ENCODE measurements at regions not wholly inside any gene's neighbourhood (a gene's known extent, or its start where the extent isn't known, plus 50 kb on each side); places are given as distances from the start of the nearest gene placed in this dataset.

DNA sequence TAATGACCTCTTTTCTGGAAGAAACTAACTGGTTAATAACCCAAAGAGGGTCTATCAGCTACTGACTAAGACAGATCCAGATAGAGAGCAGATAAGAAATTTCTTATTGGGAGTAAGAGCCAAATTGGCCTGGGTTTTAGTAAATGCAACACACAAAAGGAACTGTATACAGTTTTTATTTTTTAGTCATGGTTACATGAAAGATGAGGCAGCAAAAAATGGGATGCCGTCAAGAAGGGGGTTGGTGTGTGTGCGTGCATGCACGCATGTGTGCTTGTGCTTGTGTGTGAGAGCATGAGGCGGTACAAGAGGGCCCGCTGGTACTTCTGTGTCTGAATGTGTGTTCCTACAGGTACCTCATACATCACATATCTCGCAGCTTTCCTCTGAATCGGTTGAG lies 466.2 kb upstream of the HNRNPA3 start:
- TF ChIP-seq, protein P1, sequence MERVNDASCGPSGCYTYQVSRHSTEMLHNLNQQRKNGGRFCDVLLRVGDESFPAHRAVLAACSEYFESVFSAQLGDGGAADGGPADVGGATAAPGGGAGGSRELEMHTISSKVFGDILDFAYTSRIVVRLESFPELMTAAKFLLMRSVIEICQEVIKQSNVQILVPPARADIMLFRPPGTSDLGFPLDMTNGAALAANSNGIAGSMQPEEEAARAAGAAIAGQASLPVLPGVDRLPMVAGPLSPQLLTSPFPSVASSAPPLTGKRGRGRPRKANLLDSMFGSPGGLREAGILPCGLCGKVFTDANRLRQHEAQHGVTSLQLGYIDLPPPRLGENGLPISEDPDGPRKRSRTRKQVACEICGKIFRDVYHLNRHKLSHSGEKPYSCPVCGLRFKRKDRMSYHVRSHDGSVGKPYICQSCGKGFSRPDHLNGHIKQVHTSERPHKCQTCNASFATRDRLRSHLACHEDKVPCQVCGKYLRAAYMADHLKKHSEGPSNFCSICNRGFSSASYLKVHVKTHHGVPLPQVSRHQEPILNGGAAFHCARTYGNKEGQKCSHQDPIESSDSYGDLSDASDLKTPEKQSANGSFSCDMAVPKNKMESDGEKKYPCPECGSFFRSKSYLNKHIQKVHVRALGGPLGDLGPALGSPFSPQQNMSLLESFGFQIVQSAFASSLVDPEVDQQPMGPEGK (CRISPR knock-in tag; IDR thresholded peaks at IDR 0.05; ENCODE audit: borderline replicate concordance) = no peak
- TF ChIP-seq ZFP30 (CRISPR knock-in tag; IDR thresholded peaks at IDR 0.05) (no peak), ISL1 (CRISPR knock-in tag; IDR thresholded peaks at IDR 0.05) (peak; percentile 22; the same call in 1 of the 2 replicates), GLIS3 (CRISPR knock-in tag; IDR thresholded peaks at IDR 0.05) (no peak)
- TF ChIP-seq, protein P2, sequence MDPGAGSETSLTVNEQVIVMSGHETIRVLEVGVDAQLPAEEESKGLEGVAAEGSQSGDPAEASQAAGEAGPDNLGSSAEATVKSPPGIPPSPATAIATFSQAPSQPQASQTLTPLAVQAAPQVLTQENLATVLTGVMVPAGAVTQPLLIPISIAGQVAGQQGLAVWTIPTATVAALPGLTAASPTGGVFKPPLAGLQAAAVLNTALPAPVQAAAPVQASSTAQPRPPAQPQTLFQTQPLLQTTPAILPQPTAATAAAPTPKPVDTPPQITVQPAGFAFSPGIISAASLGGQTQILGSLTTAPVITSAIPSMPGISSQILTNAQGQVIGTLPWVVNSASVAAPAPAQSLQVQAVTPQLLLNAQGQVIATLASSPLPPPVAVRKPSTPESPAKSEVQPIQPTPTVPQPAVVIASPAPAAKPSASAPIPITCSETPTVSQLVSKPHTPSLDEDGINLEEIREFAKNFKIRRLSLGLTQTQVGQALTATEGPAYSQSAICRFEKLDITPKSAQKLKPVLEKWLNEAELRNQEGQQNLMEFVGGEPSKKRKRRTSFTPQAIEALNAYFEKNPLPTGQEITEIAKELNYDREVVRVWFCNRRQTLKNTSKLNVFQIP (CRISPR knock-in tag; IDR thresholded peaks at IDR 0.05; ENCODE audit: borderline replicate concordance, low read depth) = no peak
- no peak for ATAC-seq

DNA sequence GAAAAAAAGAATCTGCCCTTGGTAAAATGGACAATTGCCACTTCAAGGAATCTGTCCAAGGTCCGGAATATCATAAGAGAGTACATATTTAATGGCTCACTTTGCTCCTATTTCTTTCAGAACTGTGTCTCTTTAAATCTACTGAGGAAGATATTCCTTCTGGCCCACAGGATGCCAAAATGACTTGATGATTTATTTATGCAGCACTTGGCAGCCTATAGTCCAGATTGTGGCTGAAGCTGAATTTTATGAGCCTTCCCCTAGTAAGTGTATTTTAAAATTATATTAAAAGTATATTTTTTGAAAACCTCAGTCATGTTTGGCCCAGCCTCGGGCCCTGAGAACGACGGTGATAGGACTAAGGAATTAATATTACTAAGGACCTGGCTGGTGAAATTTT lies 465.1 kb upstream of the HNRNPA3 start:
- no peak for ATAC-seq
- TF ChIP-seq ZNF565 (CRISPR knock-in tag; conservative IDR thresholded peaks at IDR 0.05; ENCODE audit: low read depth) (no peak), RARB (CRISPR knock-in tag; IDR thresholded peaks at IDR 0.05) (no peak), ZFP3 (CRISPR knock-in tag; IDR thresholded peaks at IDR 0.05) (no peak), ZNF8 (CRISPR knock-in tag; IDR thresholded peaks at IDR 0.05) (no peak), ZC3H10 (CRISPR knock-in tag; IDR thresholded peaks at IDR 0.05) (no peak), GLIS3 (CRISPR knock-in tag; IDR thresholded peaks at IDR 0.05) (no peak), ARNTL (CRISPR knock-in tag; IDR thresholded peaks at IDR 0.05; ENCODE audit: borderline replicate concordance, low read depth) (no peak), ESRRG (CRISPR knock-in tag; IDR thresholded peaks at IDR 0.05) (no peak), BACH2 (CRISPR knock-in tag; IDR thresholded peaks at IDR 0.05; ENCODE audit: borderline replicate concordance) (no peak), TCF4 (CRISPR knock-in tag; IDR thresholded peaks at IDR 0.05; ENCODE audit: borderline replicate concordance) (no peak), TOX (CRISPR knock-in tag; IDR thresholded peaks at IDR 0.05; ENCODE audit: borderline replicate concordance) (no peak), ZFP30 (CRISPR knock-in tag; IDR thresholded peaks at IDR 0.05) (no peak), ZNF70 (CRISPR knock-in tag; IDR thresholded peaks at IDR 0.05) (no peak), CSDC2 (CRISPR knock-in tag; IDR thresholded peaks at IDR 0.05) (no peak), ISL1 (CRISPR knock-in tag; IDR thresholded peaks at IDR 0.05) (no peak)
- TF ChIP-seq, protein P3, sequence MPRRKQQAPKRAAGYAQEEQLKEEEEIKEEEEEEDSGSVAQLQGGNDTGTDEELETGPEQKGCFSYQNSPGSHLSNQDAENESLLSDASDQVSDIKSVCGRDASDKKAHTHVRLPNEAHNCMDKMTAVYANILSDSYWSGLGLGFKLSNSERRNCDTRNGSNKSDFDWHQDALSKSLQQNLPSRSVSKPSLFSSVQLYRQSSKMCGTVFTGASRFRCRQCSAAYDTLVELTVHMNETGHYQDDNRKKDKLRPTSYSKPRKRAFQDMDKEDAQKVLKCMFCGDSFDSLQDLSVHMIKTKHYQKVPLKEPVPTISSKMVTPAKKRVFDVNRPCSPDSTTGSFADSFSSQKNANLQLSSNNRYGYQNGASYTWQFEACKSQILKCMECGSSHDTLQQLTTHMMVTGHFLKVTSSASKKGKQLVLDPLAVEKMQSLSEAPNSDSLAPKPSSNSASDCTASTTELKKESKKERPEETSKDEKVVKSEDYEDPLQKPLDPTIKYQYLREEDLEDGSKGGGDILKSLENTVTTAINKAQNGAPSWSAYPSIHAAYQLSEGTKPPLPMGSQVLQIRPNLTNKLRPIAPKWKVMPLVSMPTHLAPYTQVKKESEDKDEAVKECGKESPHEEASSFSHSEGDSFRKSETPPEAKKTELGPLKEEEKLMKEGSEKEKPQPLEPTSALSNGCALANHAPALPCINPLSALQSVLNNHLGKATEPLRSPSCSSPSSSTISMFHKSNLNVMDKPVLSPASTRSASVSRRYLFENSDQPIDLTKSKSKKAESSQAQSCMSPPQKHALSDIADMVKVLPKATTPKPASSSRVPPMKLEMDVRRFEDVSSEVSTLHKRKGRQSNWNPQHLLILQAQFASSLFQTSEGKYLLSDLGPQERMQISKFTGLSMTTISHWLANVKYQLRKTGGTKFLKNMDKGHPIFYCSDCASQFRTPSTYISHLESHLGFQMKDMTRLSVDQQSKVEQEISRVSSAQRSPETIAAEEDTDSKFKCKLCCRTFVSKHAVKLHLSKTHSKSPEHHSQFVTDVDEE (CRISPR knock-in tag; IDR thresholded peaks at IDR 0.05) = no peak
- TF ChIP-seq, protein P1 (CRISPR knock-in tag; IDR thresholded peaks at IDR 0.05; ENCODE audit: borderline replicate concordance) = no peak
- TF ChIP-seq, protein P4, sequence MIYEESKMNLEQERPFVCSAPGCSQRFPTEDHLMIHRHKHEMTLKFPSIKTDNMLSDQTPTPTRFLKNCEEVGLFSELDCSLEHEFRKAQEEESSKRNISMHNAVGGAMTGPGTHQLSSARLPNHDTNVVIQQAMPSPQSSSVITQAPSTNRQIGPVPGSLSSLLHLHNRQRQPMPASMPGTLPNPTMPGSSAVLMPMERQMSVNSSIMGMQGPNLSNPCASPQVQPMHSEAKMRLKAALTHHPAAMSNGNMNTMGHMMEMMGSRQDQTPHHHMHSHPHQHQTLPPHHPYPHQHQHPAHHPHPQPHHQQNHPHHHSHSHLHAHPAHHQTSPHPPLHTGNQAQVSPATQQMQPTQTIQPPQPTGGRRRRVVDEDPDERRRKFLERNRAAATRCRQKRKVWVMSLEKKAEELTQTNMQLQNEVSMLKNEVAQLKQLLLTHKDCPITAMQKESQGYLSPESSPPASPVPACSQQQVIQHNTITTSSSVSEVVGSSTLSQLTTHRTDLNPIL (CRISPR knock-in tag; IDR thresholded peaks at IDR 0.05; ENCODE audit: low read depth) = no peak
- TF ChIP-seq, protein P2 (CRISPR knock-in tag; IDR thresholded peaks at IDR 0.05; ENCODE audit: borderline replicate concordance, low read depth) = no peak
- TF ChIP-seq, protein P5, sequence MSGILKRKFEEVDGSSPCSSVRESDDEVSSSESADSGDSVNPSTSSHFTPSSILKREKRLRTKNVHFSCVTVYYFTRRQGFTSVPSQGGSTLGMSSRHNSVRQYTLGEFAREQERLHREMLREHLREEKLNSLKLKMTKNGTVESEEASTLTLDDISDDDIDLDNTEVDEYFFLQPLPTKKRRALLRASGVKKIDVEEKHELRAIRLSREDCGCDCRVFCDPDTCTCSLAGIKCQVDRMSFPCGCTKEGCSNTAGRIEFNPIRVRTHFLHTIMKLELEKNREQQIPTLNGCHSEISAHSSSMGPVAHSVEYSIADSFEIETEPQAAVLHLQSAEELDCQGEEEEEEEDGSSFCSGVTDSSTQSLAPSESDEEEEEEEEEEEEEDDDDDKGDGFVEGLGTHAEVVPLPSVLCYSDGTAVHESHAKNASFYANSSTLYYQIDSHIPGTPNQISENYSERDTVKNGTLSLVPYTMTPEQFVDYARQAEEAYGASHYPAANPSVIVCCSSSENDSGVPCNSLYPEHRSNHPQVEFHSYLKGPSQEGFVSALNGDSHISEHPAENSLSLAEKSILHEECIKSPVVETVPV (CRISPR knock-in tag; IDR thresholded peaks at IDR 0.05) = no peak
